ENCODE measurements at regions not wholly inside any gene's neighbourhood (a gene's known extent, or its start where the extent isn't known, plus 50 kb on each side); places are given as distances from the start of the nearest gene placed in this dataset.

DNA sequence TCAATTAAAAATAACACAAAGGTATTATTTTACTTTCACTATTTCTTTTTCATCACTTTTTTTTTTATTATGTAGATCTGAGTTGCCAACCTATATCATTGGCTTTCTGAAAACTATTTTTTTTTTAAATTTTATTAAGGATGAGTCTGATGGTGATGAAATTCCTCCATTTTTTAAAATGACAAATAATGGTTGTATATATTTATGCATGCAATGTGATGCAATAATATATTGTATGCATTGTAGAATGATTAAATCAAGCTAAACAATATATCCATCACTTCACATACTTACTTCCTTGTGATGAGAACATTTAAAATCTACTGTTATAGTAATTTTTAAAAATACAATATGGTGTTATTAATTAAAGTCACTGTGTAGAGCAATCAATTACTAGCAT lies 1081.6 kb downstream of the CNTNAP5 start:
- Mint-ChIP-seq H3K4me1 (no peaks in the 10 kb centered on the region), H3K9me3 (no peaks in the 10 kb centered on the region), H3K4me3 (no peak overlapping the region), H3K27ac (no peak overlapping the region), H3K27me3 (ENCODE audit: insufficient read depth) (no peaks in the 10 kb centered on the region), H3K36me3 (ENCODE audit: low read depth) (no peaks in the 10 kb centered on the region)
- DNase-seq, result no peak
- Histone ChIP-seq H3K4me3 (ENCODE audit: low read length) (no peak overlapping the region), H3K9me3 (ENCODE audit: control insufficient read depth, low read length) (no peaks in the 10 kb centered on the region), H3K36me3 (ENCODE audit: control insufficient read depth, insufficient read depth, low read length) (no peaks in the 10 kb centered on the region), H3K27me3 (ENCODE audit: control insufficient read depth, insufficient read depth, low read length, poor library complexity, severe bottlenecking) (no peaks in the 10 kb centered on the region), H3K9ac (ENCODE audit: extremely low read depth, low read length, poor library complexity, severe bottlenecking) (no peak overlapping the region), H3K4me1 (ENCODE audit: control insufficient read depth, insufficient read depth, low read length) (no peaks in the 10 kb centered on the region), H3K27ac (ENCODE audit: low read depth, low read length) (no peak overlapping the region)
- TF ChIP-seq, protein P1, sequence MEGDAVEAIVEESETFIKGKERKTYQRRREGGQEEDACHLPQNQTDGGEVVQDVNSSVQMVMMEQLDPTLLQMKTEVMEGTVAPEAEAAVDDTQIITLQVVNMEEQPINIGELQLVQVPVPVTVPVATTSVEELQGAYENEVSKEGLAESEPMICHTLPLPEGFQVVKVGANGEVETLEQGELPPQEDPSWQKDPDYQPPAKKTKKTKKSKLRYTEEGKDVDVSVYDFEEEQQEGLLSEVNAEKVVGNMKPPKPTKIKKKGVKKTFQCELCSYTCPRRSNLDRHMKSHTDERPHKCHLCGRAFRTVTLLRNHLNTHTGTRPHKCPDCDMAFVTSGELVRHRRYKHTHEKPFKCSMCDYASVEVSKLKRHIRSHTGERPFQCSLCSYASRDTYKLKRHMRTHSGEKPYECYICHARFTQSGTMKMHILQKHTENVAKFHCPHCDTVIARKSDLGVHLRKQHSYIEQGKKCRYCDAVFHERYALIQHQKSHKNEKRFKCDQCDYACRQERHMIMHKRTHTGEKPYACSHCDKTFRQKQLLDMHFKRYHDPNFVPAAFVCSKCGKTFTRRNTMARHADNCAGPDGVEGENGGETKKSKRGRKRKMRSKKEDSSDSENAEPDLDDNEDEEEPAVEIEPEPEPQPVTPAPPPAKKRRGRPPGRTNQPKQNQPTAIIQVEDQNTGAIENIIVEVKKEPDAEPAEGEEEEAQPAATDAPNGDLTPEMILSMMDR (conservative IDR thresholded peaks at IDR 0.05), result no peak

DNA sequence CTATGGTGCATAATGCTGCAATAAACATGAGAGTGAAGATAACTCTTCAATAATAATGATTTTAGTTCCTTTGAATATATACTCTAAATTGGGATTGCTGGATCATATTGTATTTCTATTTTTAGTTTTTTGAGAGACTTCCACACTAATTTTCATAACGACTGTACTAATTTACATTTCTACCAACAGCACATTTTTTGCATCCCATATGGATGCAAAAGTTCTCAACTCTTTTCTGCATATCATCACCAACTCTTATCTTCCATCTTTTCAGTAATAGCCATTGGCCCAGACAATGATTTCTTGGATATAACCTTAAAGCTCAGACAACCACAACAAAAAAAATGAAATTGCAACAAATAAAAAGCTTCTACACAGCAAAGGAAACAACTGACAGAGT lies 1082.4 kb downstream of the CNTNAP5 start:
- Mint-ChIP-seq H3K36me3 (ENCODE audit: low read depth) (no peaks in the 10 kb centered on the region), H3K4me3 (no peak overlapping the region), H3K27ac (no peak overlapping the region), H3K9me3 (no peaks in the 10 kb centered on the region), H3K27me3 (ENCODE audit: insufficient read depth) (no peaks in the 10 kb centered on the region), H3K4me1 (no peaks in the 10 kb centered on the region)
- no peak overlapping the region for H3K27ac ChIP-seq (ENCODE audit: low read depth, low read length)
- H3K36me3 ChIP-seq (ENCODE audit: control insufficient read depth, insufficient read depth, low read length), result no peaks in the 10 kb centered on the region
- no peak overlapping the region for H3K9ac ChIP-seq (ENCODE audit: extremely low read depth, low read length, poor library complexity, severe bottlenecking)
- no peaks in the 10 kb centered on the region for H3K27me3 ChIP-seq (ENCODE audit: control insufficient read depth, insufficient read depth, low read length, poor library complexity, severe bottlenecking)
- H3K4me1 ChIP-seq (ENCODE audit: control insufficient read depth, insufficient read depth, low read length), result no peaks in the 10 kb centered on the region
- TF ChIP-seq, protein P1 (conservative IDR thresholded peaks at IDR 0.05), result no peak
- WGBS, 2 experiments (ENCODE audit: insufficient coverage in 1 of 2, insufficient read length in 1 of 2), result 80 to 87% methylated on average over 1 of the region's 1 CpG
- no peak for DNase-seq
- H3K9me3 ChIP-seq (ENCODE audit: control insufficient read depth, low read length), result no peaks in the 10 kb centered on the region
- H3K4me3 ChIP-seq (ENCODE audit: low read length), result no peak overlapping the region

DNA sequence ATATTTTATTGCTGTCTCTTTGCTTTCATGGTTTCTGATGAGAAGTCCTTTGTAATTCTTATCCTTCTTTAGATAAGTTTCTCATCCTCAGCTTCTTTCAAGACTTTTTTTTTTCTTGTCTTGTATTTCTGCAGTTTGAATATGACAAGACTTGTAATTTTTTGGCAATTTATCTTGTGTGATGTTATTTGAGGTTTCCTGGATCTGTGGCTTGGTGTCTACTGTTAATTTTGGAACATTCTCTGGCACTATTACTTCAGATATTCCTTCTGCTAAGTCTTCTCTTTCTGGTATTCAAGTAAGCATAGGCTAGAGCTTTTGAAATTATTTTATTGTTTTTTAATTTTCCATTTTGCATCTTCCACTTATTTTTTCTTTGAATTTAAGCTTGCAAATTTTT lies 1083.2 kb downstream of the CNTNAP5 start:
- Histone ChIP-seq H3K9me3 (ENCODE audit: control insufficient read depth, low read length) (no peaks in the 10 kb centered on the region), H3K4me3 (ENCODE audit: low read length) (no peak overlapping the region), H3K27ac (ENCODE audit: low read depth, low read length) (no peak overlapping the region), H3K27me3 (ENCODE audit: control insufficient read depth, insufficient read depth, low read length, poor library complexity, severe bottlenecking) (no peaks in the 10 kb centered on the region), H3K9ac (ENCODE audit: extremely low read depth, low read length, poor library complexity, severe bottlenecking) (no peak overlapping the region), H3K4me1 (ENCODE audit: control insufficient read depth, insufficient read depth, low read length) (no peaks in the 10 kb centered on the region), H3K36me3 (ENCODE audit: control insufficient read depth, insufficient read depth, low read length) (no peaks in the 10 kb centered on the region)
- Mint-ChIP-seq H3K4me3 (no peak overlapping the region), H3K9me3 (no peaks in the 10 kb centered on the region), H3K27ac (no peak overlapping the region), H3K4me1 (no peaks in the 10 kb centered on the region), H3K27me3 (ENCODE audit: insufficient read depth) (no peaks in the 10 kb centered on the region), H3K36me3 (ENCODE audit: low read depth) (no peaks in the 10 kb centered on the region)
- no peak for DNase-seq
- TF ChIP-seq, protein P1 (conservative IDR thresholded peaks at IDR 0.05), result no peak
